HG03064 (cell line): ENCODE measurements at regions not wholly inside any gene's neighbourhood (a gene's known extent, or its start where the extent isn't known, plus 50 kb on each side); places are given as distances from the start of the nearest gene placed in this dataset.
"Not testable (repeated sequence)": the region's sequence is repeated elsewhere in the genome, so short reads cannot be mapped to it uniquely, and the experiment has no call there.

ENCODE experiments used
- ATAC-seq: cut with Tn5 transposase; IDR thresholded peaks from one replicate; pipeline ENCODE4 v1.9.1; 2021; ENCODE audit warnings: low read depth; ENCODE audit not compliant: unreplicated experiment

GRCh38 chr4:108466936-108467902 is 153.2 kb upstream of the RPL34 start:
- peak; percentile 98 for ATAC-seq

- no peak for ATAC-seq
These were observed 154.4 kb upstream of the RPL34 start for GRCh38 chr4:108465886-108466500.

GRCh38 chr4:108458681-108459080 is 161.7 kb upstream of the RPL34 start:
- ATAC-seq, result no peak

GRCh38 chr4:108454227-108454626 is 166.1 kb upstream of the RPL34 start:
- ATAC-seq, result no peak

GRCh38 chr4:108453366-108453765 is 167.0 kb upstream of the RPL34 start:
- no peak for ATAC-seq

GRCh38 chr4:108450236-108450898 is 170.0 kb upstream of the RPL34 start:
- no peak for ATAC-seq

- ATAC-seq, result no peak
These were observed 171.2 kb upstream of the RPL34 start for GRCh38 chr4:108449129-108449528.

GRCh38 chr4:108446556-108446955 is 173.8 kb upstream of the RPL34 start:
- ATAC-seq, result no peak

GRCh38 chr4:108445716-108446115 is 174.7 kb upstream of the RPL34 start:
- no peak for ATAC-seq

- ATAC-seq, result no peak
These were observed 176.8 kb upstream of the RPL34 start for GRCh38 chr4:108443585-108443984.

- no peak for ATAC-seq
These were observed 186.5 kb upstream of the RPL34 start for GRCh38 chr4:108433832-108434231.

GRCh38 chr4:108433394-108433793 is 187.0 kb upstream of the RPL34 start:
- ATAC-seq, result not testable (repeated sequence)

- no peak for ATAC-seq
These were observed 188.0 kb upstream of the RPL34 start for GRCh38 chr4:108432418-108432817.

- no peak for ATAC-seq
These were observed 188.4 kb upstream of the RPL34 start for GRCh38 chr4:108431986-108432385.

GRCh38 chr4:108430921-108431320 is 189.5 kb upstream of the RPL34 start:
- no peak for ATAC-seq

- no peak for ATAC-seq
These were observed 190.7 kb upstream of the RPL34 start for GRCh38 chr4:108429662-108430061.

GRCh38 chr4:108428923-108429322 is 191.5 kb upstream of the RPL34 start:
- ATAC-seq, result no peak

- ATAC-seq, result no peak
These were observed 192.4 kb upstream of the RPL34 start for GRCh38 chr4:108427946-108428485.

- ATAC-seq, result no peak
These were observed 193.9 kb upstream of the RPL34 start for GRCh38 chr4:108426493-108426892.

- no peak for ATAC-seq
These were observed 194.4 kb upstream of the RPL34 start for GRCh38 chr4:108425988-108426387.

- no peak for ATAC-seq
These were observed 202.5 kb upstream of the RPL34 start for GRCh38 chr4:108417923-108418322.
